ENCODE measurements at regions not wholly inside any gene's neighbourhood (a gene's known extent, or its start where the extent isn't known, plus 50 kb on each side); places are given as distances from the start of the nearest gene placed in this dataset.

GRCh38 chr5:40307920-40308319 lies 371.8 kb upstream of the PTGER4 start:
- no peaks in the 10 kb centered on the region for H3K9me3 ChIP-seq (ENCODE audit: low read length)
- DNase-seq (no peak), ATAC-seq (no peak)
- no peak overlapping the region for H2AFZ ChIP-seq (ENCODE audit: low read length)
- ChIA-PET POLR2A (ENCODE audit: unreplicated experiment) (no interaction called here), CTCF (no interaction called here)
- intact Hi-C loops (cut with micrococcal nuclease), result no loop called here
- no peaks in the 10 kb centered on the region for H3K27me3 ChIP-seq (ENCODE audit: low read length)
- no peaks in the 10 kb centered on the region for H3K36me3 ChIP-seq (ENCODE audit: low read depth, low read length)
- no peaks in the 10 kb centered on the region for H3F3A ChIP-seq (ENCODE audit: low read length, unreplicated experiment)
- no peak for TF ChIP-seq EZH2phosphoT487 (IDR thresholded peaks at IDR 0.05; ENCODE audit: borderline replicate concordance, low read length)
- TF ChIP-seq CTCF (conservative IDR thresholded peaks at IDR 0.05; ENCODE audit: low read depth, low read length), result no peak
- TF ChIP-seq EZH2 (IDR thresholded peaks at IDR 0.05; ENCODE audit: low read length, unreplicated experiment), result no peak
- H3K4me2 ChIP-seq (ENCODE audit: low read length), result no peak overlapping the region
- no peaks in the 10 kb centered on the region for H3K9me2 ChIP-seq (replicated peaks; ENCODE audit: low read length)
- no peaks in the 10 kb centered on the region for H3K4me1 ChIP-seq (ENCODE audit: insufficient read depth, low read length)
- H4K20me1 ChIP-seq (ENCODE audit: low read length), result no peaks in the 10 kb centered on the region
- no peaks in the 10 kb centered on the region for H3K79me2 ChIP-seq (ENCODE audit: low read length)
- no peak overlapping the region for H3K9ac ChIP-seq (ENCODE audit: low read length)
- H3K27ac ChIP-seq (ENCODE audit: low read length), result no peak overlapping the region
- H3K4me3 ChIP-seq (ENCODE audit: low read length), result no peak overlapping the region
- BruUV-seq (replicated peaks), result no TSS peak

- no peak overlapping the region for H2AFZ ChIP-seq (ENCODE audit: low read length)
- H3K27ac ChIP-seq (ENCODE audit: low read length), result no peak overlapping the region
- H3K4me1 ChIP-seq (ENCODE audit: insufficient read depth, low read length), result no peaks in the 10 kb centered on the region
- H3F3A ChIP-seq (ENCODE audit: low read length, unreplicated experiment), result no peaks in the 10 kb centered on the region
- H4K20me1 ChIP-seq (ENCODE audit: low read length), result no peaks in the 10 kb centered on the region
- TF ChIP-seq CTCF (conservative IDR thresholded peaks at IDR 0.05; ENCODE audit: low read depth, low read length) (no peak), EZH2 (IDR thresholded peaks at IDR 0.05; ENCODE audit: low read length, unreplicated experiment) (no peak), EZH2phosphoT487 (IDR thresholded peaks at IDR 0.05; ENCODE audit: borderline replicate concordance, low read length) (no peak)
- no TSS peak for BruUV-seq (replicated peaks)
- no peak overlapping the region for H3K4me3 ChIP-seq (ENCODE audit: low read length)
- no peak overlapping the region for H3K4me2 ChIP-seq (ENCODE audit: low read length)
- H3K36me3 ChIP-seq (ENCODE audit: low read depth, low read length), result no peaks in the 10 kb centered on the region
- H3K9me3 ChIP-seq (ENCODE audit: low read length), result no peaks in the 10 kb centered on the region
- H3K9me2 ChIP-seq (replicated peaks; ENCODE audit: low read length), result no peaks in the 10 kb centered on the region
- no peaks in the 10 kb centered on the region for H3K79me2 ChIP-seq (ENCODE audit: low read length)
- ATAC-seq (no peak), DNase-seq (no peak)
- CTCF ChIA-PET, result no interaction called here
- H3K9ac ChIP-seq (ENCODE audit: low read length), result no peak overlapping the region
- H3K27me3 ChIP-seq (ENCODE audit: low read length), result no peaks in the 10 kb centered on the region
- POLR2A ChIA-PET (ENCODE audit: unreplicated experiment), result no interaction called here
- intact Hi-C loops (cut with micrococcal nuclease), result no loop called here
Observed at GRCh38 chr5:40306869-40307487, 372.7 kb upstream of the PTGER4 start.

GRCh38 chr5:40292006-40292405 lies 387.7 kb upstream of the PTGER4 start:
- H3K9me3 ChIP-seq (ENCODE audit: low read length), result no peaks in the 10 kb centered on the region
- ChIA-PET CTCF (no interaction called here), POLR2A (ENCODE audit: unreplicated experiment) (interaction anchor here (0.7 kb wide), 1 partner anchor 394 kb away, joined by 3 read pairs; no protein-coding TSS in a partner anchor)
- no peaks in the 10 kb centered on the region for H3K4me1 ChIP-seq (ENCODE audit: insufficient read depth, low read length)
- no peak for ATAC-seq
- intact Hi-C loops (cut with micrococcal nuclease), result no loop called here
- H3K27me3 ChIP-seq (ENCODE audit: low read length), result no peaks in the 10 kb centered on the region
- no peak overlapping the region for H3K4me3 ChIP-seq (ENCODE audit: low read length)
- no peaks in the 10 kb centered on the region for H4K20me1 ChIP-seq (ENCODE audit: low read length)
- no peak overlapping the region for H3K9ac ChIP-seq (ENCODE audit: low read length)
- H3K9me2 ChIP-seq (replicated peaks; ENCODE audit: low read length), result no peaks in the 10 kb centered on the region
- no peaks in the 10 kb centered on the region for H3K36me3 ChIP-seq (ENCODE audit: low read depth, low read length)
- no peaks in the 10 kb centered on the region for H3F3A ChIP-seq (ENCODE audit: low read length, unreplicated experiment)
- H3K79me2 ChIP-seq (ENCODE audit: low read length), result no peaks in the 10 kb centered on the region
- no peak for TF ChIP-seq EZH2 (IDR thresholded peaks at IDR 0.05; ENCODE audit: low read length, unreplicated experiment)
- TF ChIP-seq CTCF (conservative IDR thresholded peaks at IDR 0.05; ENCODE audit: low read depth, low read length), result no peak
- no peak for TF ChIP-seq EZH2phosphoT487 (IDR thresholded peaks at IDR 0.05; ENCODE audit: borderline replicate concordance, low read length)
- no peak overlapping the region for H3K4me2 ChIP-seq (ENCODE audit: low read length)
- no peak overlapping the region for H2AFZ ChIP-seq (ENCODE audit: low read length)
- no TSS peak for BruUV-seq (replicated peaks)
- no peak overlapping the region for H3K27ac ChIP-seq (ENCODE audit: low read length)
- DNase-seq, result no peak
